ENCODE measurements at regions not wholly inside any gene's neighbourhood (a gene's known extent, or its start where the extent isn't known, plus 50 kb on each side); places are given as distances from the start of the nearest gene placed in this dataset.

- Histone ChIP-seq H3K27me3 (replicated peaks; ENCODE audit: insufficient read depth) (no peaks in the 10 kb centered on the region), H4K20me1 (ENCODE audit: insufficient read depth) (no peaks in the 10 kb centered on the region), H3F3A (ENCODE audit: insufficient read depth) (peaks cover 6% of the 10 kb centered on the region; the same call in 1 of the 2 replicates), H3K4me2 (ENCODE audit: unreplicated experiment) (peak overlapping the region; percentile 17), H3K9ac (no peak overlapping the region), H3K27ac (no peak overlapping the region), H3K4me3 (no peak overlapping the region), H3K9me3 (ENCODE audit: low read depth) (no peaks in the 10 kb centered on the region), H3K9me2 (ENCODE audit: insufficient read depth) (no peaks in the 10 kb centered on the region), H3K79me2 (ENCODE audit: insufficient read depth) (no peaks in the 10 kb centered on the region), H3K36me3 (ENCODE audit: low read depth) (no peaks in the 10 kb centered on the region), H3K4me1 (ENCODE audit: insufficient read depth) (0 out of 2 replicates have a peak, but pooled peaks cover 3% of the 10 kb centered on the region), H2AFZ (no peak overlapping the region)
- 83 to 93% methylated on average over 6 of the region's 6 CpGs for WGBS, 2 experiments (ENCODE audit: low coverage in 1 of 2, low lambda C conversion rate in 2 of 2, missing lambda C conversion rate in 2 of 2)
- peak; percentile 40 for DNase-seq
- TF ChIP-seq EZH2 (IDR thresholded peaks at IDR 0.05; ENCODE audit: insufficient read depth, poor library complexity, severe bottlenecking) (no peak), EZH2phosphoT487 (IDR thresholded peaks at IDR 0.05; ENCODE audit: insufficient read depth, low read depth) (no peak)
- in situ Hi-C loops (cut with MboI): no loop called here
Measured at GRCh38 chr4:138910195-138910913, 105.2 kb upstream of the NOCT start.

- no peak overlapping the region for H3K4me3 ChIP-seq
- H3K9ac ChIP-seq: no peak overlapping the region
- 0 out of 2 replicates have a peak, but pooled peaks cover 3% of the 10 kb centered on the region for H3K4me1 ChIP-seq (ENCODE audit: insufficient read depth)
- no peaks in the 10 kb centered on the region for H3K9me3 ChIP-seq (ENCODE audit: low read depth)
- H3K9me2 ChIP-seq (ENCODE audit: insufficient read depth): no peaks in the 10 kb centered on the region
- no peak for TF ChIP-seq EZH2phosphoT487 (IDR thresholded peaks at IDR 0.05; ENCODE audit: insufficient read depth, low read depth)
- no peak overlapping the region for H3K4me2 ChIP-seq (ENCODE audit: unreplicated experiment)
- H3K79me2 ChIP-seq (ENCODE audit: insufficient read depth): no peaks in the 10 kb centered on the region
- no peak for DNase-seq
- no peak overlapping the region for H3K27ac ChIP-seq
- no peaks in the 10 kb centered on the region for H4K20me1 ChIP-seq (ENCODE audit: insufficient read depth)
- in situ Hi-C loops (cut with MboI): no loop called here
- H3K36me3 ChIP-seq (ENCODE audit: low read depth): no peaks in the 10 kb centered on the region
- H3F3A ChIP-seq (ENCODE audit: insufficient read depth): peaks cover 6% of the 10 kb centered on the region; the same call in 1 of the 2 replicates
- H3K27me3 ChIP-seq (replicated peaks; ENCODE audit: insufficient read depth): no peaks in the 10 kb centered on the region
- H2AFZ ChIP-seq: no peak overlapping the region
- WGBS, 2 experiments (ENCODE audit: low coverage in 1 of 2, low lambda C conversion rate in 2 of 2, missing lambda C conversion rate in 2 of 2): 95% methylated on average over 4 of the region's 4 CpGs
Measured at GRCh38 chr4:138909587-138909986, 106.0 kb upstream of the NOCT start.

- no peak for DNase-seq
- in situ Hi-C loops (cut with MboI): no loop called here
- 89 to 93% methylated on average over 5 of the region's 5 CpGs for WGBS, 2 experiments (ENCODE audit: low coverage in 1 of 2, low lambda C conversion rate in 2 of 2, missing lambda C conversion rate in 2 of 2)
Measured at GRCh38 chr4:138908134-138908533, 107.4 kb upstream of the NOCT start.

GRCh38 chr4:138907174-138907573, 108.4 kb upstream of the NOCT start:
- Histone ChIP-seq H4K20me1 (ENCODE audit: insufficient read depth) (no peaks in the 10 kb centered on the region), H3K4me3 (no peak overlapping the region), H3K79me2 (ENCODE audit: insufficient read depth) (no peaks in the 10 kb centered on the region), H3K9me3 (ENCODE audit: low read depth) (no peaks in the 10 kb centered on the region), H3K27me3 (replicated peaks; ENCODE audit: insufficient read depth) (no peaks in the 10 kb centered on the region), H3K4me1 (ENCODE audit: insufficient read depth) (0 out of 2 replicates have a peak, but pooled peaks cover 3% of the 10 kb centered on the region), H2AFZ (no peak overlapping the region), H3K9me2 (ENCODE audit: insufficient read depth) (no peaks in the 10 kb centered on the region), H3F3A (ENCODE audit: insufficient read depth) (peaks cover 6% of the 10 kb centered on the region; the same call in 1 of the 2 replicates), H3K36me3 (ENCODE audit: low read depth) (no peaks in the 10 kb centered on the region), H3K4me2 (ENCODE audit: unreplicated experiment) (no peak overlapping the region), H3K27ac (no peak overlapping the region), H3K9ac (no peak overlapping the region)
- WGBS, 2 experiments (ENCODE audit: low coverage in 1 of 2, low lambda C conversion rate in 2 of 2, missing lambda C conversion rate in 2 of 2): 81 to 83% methylated on average over 5 of the region's 5 CpGs
- in situ Hi-C loops (cut with MboI): no loop called here
- TF ChIP-seq EZH2 (IDR thresholded peaks at IDR 0.05; ENCODE audit: insufficient read depth, poor library complexity, severe bottlenecking) (no peak), EZH2phosphoT487 (IDR thresholded peaks at IDR 0.05; ENCODE audit: insufficient read depth, low read depth) (no peak)
- DNase-seq: no peak

More at GRCh38 chr4:138908134-138908533, 107.4 kb upstream of the NOCT start:
- Histone ChIP-seq H3F3A (ENCODE audit: insufficient read depth) (peaks cover 6% of the 10 kb centered on the region; the same call in 1 of the 2 replicates), H3K4me1 (ENCODE audit: insufficient read depth) (0 out of 2 replicates have a peak, but pooled peaks cover 3% of the 10 kb centered on the region), H3K4me3 (no peak overlapping the region), H3K9me2 (ENCODE audit: insufficient read depth) (no peaks in the 10 kb centered on the region), H3K79me2 (ENCODE audit: insufficient read depth) (no peaks in the 10 kb centered on the region), H2AFZ (no peak overlapping the region), H4K20me1 (ENCODE audit: insufficient read depth) (no peaks in the 10 kb centered on the region), H3K27ac (no peak overlapping the region), H3K4me2 (ENCODE audit: unreplicated experiment) (no peak overlapping the region), H3K9me3 (ENCODE audit: low read depth) (no peaks in the 10 kb centered on the region), H3K27me3 (replicated peaks; ENCODE audit: insufficient read depth) (no peaks in the 10 kb centered on the region), H3K9ac (no peak overlapping the region), H3K36me3 (ENCODE audit: low read depth) (no peaks in the 10 kb centered on the region)
- TF ChIP-seq EZH2 (IDR thresholded peaks at IDR 0.05; ENCODE audit: insufficient read depth, poor library complexity, severe bottlenecking): no peak
- TF ChIP-seq EZH2phosphoT487 (IDR thresholded peaks at IDR 0.05; ENCODE audit: insufficient read depth, low read depth): no peak

Measured in GM23248 (cell line).